CD4-positive, alpha-beta T cell (primary cell): ENCODE measurements at regions not wholly inside any gene's neighbourhood (a gene's known extent, or its start where the extent isn't known, plus 50 kb on each side); places are given as distances from the start of the nearest gene placed in this dataset.
A peak's percentile ranks its signal among the peaks of the same experiment; 100 is the strongest.

Experiments
- ATAC-seq: fragments of 200-7000 bp; cut with Tn5 transposase; one replicate; pipeline ENCODE4 v1.10.0; 2022; ENCODE audit warnings: mild to moderate bottlenecking; ENCODE audit not compliant: poor library complexity
- CTCF ChIA-PET: fragments of 350-600 bp; sonication (Branson Sonifier 250); formaldehyde crosslinking; loops from one replicate; lab custom pipeline; 2021; ENCODE audit warnings: antibody characterized with exemption, inconsistent platforms; lab: Charles Lee
- POLR2A ChIA-PET: fragments of 350-600 bp; sonication (Branson Sonifier 250); formaldehyde crosslinking; loops from one replicate; lab custom pipeline; 2021; ENCODE audit warnings: antibody characterized with exemption, inconsistent platforms; lab: Charles Lee
- DNase-seq, 14 experiments: peaks; one replicate each; pipeline ENCODE4 v3.0.0-alpha.2; 2013 to 2020; ENCODE audit warnings: mixed read lengths in 2 of 14
- H3K27ac ChIP-seq, 2 donors: one replicate each; pipeline versions ENCODE4 v1.5.1 to v1.7.0; 2013; ENCODE audit warnings: low read length in 2 of 2, low read depth in 1 of 2, mild to moderate bottlenecking in 1 of 2
- H3K27me3 ChIP-seq, 2 experiments: 1 replicate in 1 of 2; 2 replicates in 1 of 2; pipeline versions ENCODE4 v1.6.1 to v1.7.0; 2013; ENCODE audit warnings: low read length in 2 of 2, control low read depth in 1 of 2, mild to moderate bottlenecking in 1 of 2, moderate library complexity in 1 of 2; ENCODE audit not compliant: insufficient read depth in 2 of 2, control insufficient read depth in 1 of 2
- H3K36me3 ChIP-seq: one replicate; pipeline ENCODE4 v1.6.1; 2013; ENCODE audit warnings: low read length, control low read depth; ENCODE audit not compliant: insufficient read depth
- H3K4me1 ChIP-seq: one replicate; pipeline ENCODE4 v1.6.1; 2013; ENCODE audit warnings: low read length, control low read depth; ENCODE audit not compliant: insufficient read depth
- H3K4me3 ChIP-seq: one replicate; pipeline ENCODE4 v1.5.1; 2013; ENCODE audit warnings: mild to moderate bottlenecking, low read length, moderate library complexity
- H3K9me3 ChIP-seq, 2 experiments: 1 replicate in 1 of 2; 2 replicates in 1 of 2; pipeline versions ENCODE4 v1.6.1 to v1.7.0; 2013; ENCODE audit warnings: low read length in 2 of 2, mild to moderate bottlenecking in 2 of 2, control low read depth in 1 of 2, moderate library complexity in 1 of 2; ENCODE audit not compliant: control insufficient read depth in 1 of 2, insufficient read depth in 1 of 2
- H3K27ac Mint-ChIP-seq: one replicate; pipeline ENCODE4 v1.8.0; 2020; ENCODE audit warnings: mixed read lengths
- H3K27me3 Mint-ChIP-seq: one replicate; pipeline ENCODE4 v1.8.0; 2021; ENCODE audit warnings: mixed read lengths
- H3K36me3 Mint-ChIP-seq: one replicate; pipeline ENCODE4 v1.8.0; 2021; ENCODE audit warnings: low read depth, mixed read lengths
- H3K4me1 Mint-ChIP-seq: one replicate; pipeline ENCODE4 v1.8.0; 2021; ENCODE audit warnings: low read depth, mixed read lengths
- H3K4me3 Mint-ChIP-seq: one replicate; pipeline ENCODE4 v1.8.0; 2020; ENCODE audit warnings: mild to moderate bottlenecking, mixed read lengths
- H3K9me3 Mint-ChIP-seq: one replicate; pipeline ENCODE4 v1.8.0; 2020; ENCODE audit warnings: mixed read lengths
- CTCF ChIP-seq: fragments of 200-600 bp; IDR thresholded peaks from one replicate; pipeline ENCODE4 v1.8.0; 2022; ENCODE audit warnings: antibody characterized with exemption, mild to moderate bottlenecking
- intact Hi-C, 2 experiments: fragments of 100-400 bp; cut with DNase I in 1 of 2; cut with micrococcal nuclease in 1 of 2; formaldehyde crosslinking; loops; one replicate each; pipeline versions ENCODE4 v1.15.1 to v1.9.0; 2023 to 2025; cut with DNase I, micrococcal nuclease

- Mint-ChIP-seq H3K4me1 (no peaks in the 10 kb centered on the region), H3K36me3 (no peaks in the 10 kb centered on the region), H3K9me3 (no peaks in the 10 kb centered on the region), H3K4me3 (no peak overlapping the region), H3K27me3 (peaks cover 16% of the 10 kb centered on the region), H3K27ac (no peak overlapping the region)
- intact Hi-C loops, result no loop called here
- Histone ChIP-seq H3K36me3 (no peaks in the 10 kb centered on the region), H3K9me3 (no peaks in the 10 kb centered on the region), H3K27ac (no peak overlapping the region), H3K4me1 (no peaks in the 10 kb centered on the region), H3K27me3 (peaks cover 0 to 3% of the 10 kb centered on the region in 2 experiments), H3K4me3 (no peak overlapping the region)
- ATAC-seq (no peak), DNase-seq (peak in 1 of 14 experiments; percentile 2)
- TF ChIP-seq CTCF, result no peak
- POLR2A ChIA-PET, result no interaction called here
- CTCF ChIA-PET, result no interaction called here
Observed at GRCh38 chr21:41600556-41600955, 92.6 kb upstream of the TMPRSS2 start.

GRCh38 chr21:41600116-41600515 lies 92.2 kb upstream of the TMPRSS2 start:
- H3K27me3 Mint-ChIP-seq, result peaks cover 16% of the 10 kb centered on the region
- Histone ChIP-seq H3K9me3 (no peaks in the 10 kb centered on the region), H3K4me3 (no peak overlapping the region), H3K27me3 (no peaks in the 10 kb centered on the region), H3K36me3 (no peaks in the 10 kb centered on the region), H3K4me1 (no peaks in the 10 kb centered on the region), H3K27ac (no peak overlapping the region)
- DNase-seq, result peak in 1 of 14 experiments; percentile 11
- no peak overlapping the region for H3K27ac Mint-ChIP-seq
- no peaks in the 10 kb centered on the region for H3K36me3 Mint-ChIP-seq
- TF ChIP-seq CTCF, result no peak
- ChIA-PET CTCF (no interaction called here), POLR2A (no interaction called here)
- intact Hi-C loops, result no loop called here
- H3K4me3 Mint-ChIP-seq, result no peak overlapping the region
- no peaks in the 10 kb centered on the region for H3K4me1 Mint-ChIP-seq
- ATAC-seq, result no peak
- H3K9me3 Mint-ChIP-seq, result no peaks in the 10 kb centered on the region

GRCh38 chr21:41598561-41599431 lies 90.8 kb upstream of the TMPRSS2 start:
- Mint-ChIP-seq H3K27me3 (peaks cover 25% of the 10 kb centered on the region), H3K9me3 (no peaks in the 10 kb centered on the region), H3K36me3 (no peaks in the 10 kb centered on the region), H3K4me1 (no peaks in the 10 kb centered on the region), H3K27ac (no peak overlapping the region), H3K4me3 (no peak overlapping the region)
- Histone ChIP-seq H3K27me3 (peaks cover 0 to 3% of the 10 kb centered on the region in 2 experiments), H3K36me3 (no peaks in the 10 kb centered on the region), H3K4me3 (no peak overlapping the region), H3K27ac (no peak overlapping the region), H3K4me1 (no peaks in the 10 kb centered on the region), H3K9me3 (no peaks in the 10 kb centered on the region)
- CTCF ChIA-PET, result no interaction called here
- POLR2A ChIA-PET, result no interaction called here
- intact Hi-C loops, result no loop called here
- TF ChIP-seq CTCF, result no peak
- ATAC-seq (no peak), DNase-seq (no peak)
